ENCODE measurements at regions not wholly inside any gene's neighbourhood (a gene's known extent, or its start where the extent isn't known, plus 50 kb on each side); places are given as distances from the start of the nearest gene placed in this dataset.
"Not testable (repeated sequence)": the region's sequence is repeated elsewhere in the genome, so short reads cannot be mapped to it uniquely, and the experiment has no call there.

DNA sequence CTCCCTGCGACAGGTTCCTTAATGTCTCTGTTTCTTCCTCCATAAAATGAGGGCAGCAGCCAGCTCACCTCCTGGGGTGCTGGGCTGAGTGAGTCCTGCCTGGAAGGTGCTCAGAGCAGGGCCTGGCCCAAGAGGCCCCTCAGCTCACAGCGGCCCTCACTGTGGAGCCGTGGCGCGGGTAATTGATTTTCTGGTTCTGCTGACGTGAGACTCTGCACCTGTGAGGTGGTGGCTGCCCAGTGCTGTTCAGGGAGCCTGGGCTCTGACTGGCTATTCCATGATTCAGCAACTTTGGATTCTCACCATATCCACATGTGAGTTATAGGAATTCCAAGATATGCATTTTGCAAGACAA is 266.6 kb downstream of the ADGRD1 start:
- no peak for DNase-seq (ENCODE audit: low spot score in 2 of 2)
- H3K27ac Mint-ChIP-seq, result no peak overlapping the region
- H3K9me3 Mint-ChIP-seq, result no peaks in the 10 kb centered on the region
- H3K27me3 Mint-ChIP-seq, result peaks cover 14% of the 10 kb centered on the region
- ATAC-seq (ENCODE audit: low read depth), result no peak
- H3K4me3 Mint-ChIP-seq, result no peak overlapping the region
- peaks cover 11% of the 10 kb centered on the region for H3K4me1 Mint-ChIP-seq
- H3K36me3 Mint-ChIP-seq, result no peaks in the 10 kb centered on the region

DNA sequence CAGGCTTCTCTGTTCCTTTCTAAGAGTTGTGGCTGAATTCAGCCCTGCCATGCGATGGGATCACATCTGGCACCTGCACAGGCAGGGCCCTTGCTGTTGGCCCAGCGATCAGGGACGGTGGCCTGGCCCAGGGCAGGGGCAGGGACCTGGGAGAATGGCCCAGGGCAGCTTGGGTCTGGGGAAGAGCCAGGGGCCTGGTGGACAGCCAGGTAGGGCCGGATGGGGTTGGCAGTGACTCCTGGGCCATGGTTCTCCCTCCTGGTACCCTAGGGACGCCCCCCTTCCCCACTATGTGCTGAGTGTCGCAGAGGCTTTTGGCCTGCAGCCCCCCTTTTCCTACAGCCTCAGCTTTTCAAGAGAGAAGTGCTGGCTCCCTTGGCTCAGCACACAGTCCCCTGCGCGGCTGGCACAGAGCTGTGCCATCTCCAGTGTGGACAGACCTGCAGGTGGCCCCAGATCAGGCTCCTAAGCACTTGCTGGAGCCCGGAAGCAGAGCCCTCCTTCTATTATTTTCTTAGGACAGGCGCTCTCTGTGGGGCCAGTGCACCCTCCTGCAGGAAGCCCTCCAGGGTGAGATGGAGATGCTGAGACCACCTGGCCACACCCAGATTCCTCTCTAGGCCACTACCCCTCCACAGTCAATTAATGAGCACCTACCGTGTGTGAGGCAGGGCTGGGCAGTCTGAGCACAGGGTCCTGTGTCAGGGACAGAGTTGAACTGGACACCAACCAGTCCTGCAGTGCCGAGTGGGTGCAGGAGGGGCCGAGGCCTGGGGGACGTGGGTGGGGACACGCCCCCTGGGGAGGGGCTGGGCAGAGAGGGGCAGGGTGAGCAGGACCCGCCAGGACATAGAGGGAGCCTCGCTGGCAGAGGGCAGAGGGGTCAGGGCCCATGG is 267.6 kb downstream of the ADGRD1 start:
- ATAC-seq (ENCODE audit: low read depth) (no peak), DNase-seq (ENCODE audit: low spot score in 2 of 2) (no peak)
- H3K9me3 Mint-ChIP-seq, result no peaks in the 10 kb centered on the region
- no peak overlapping the region for H3K27ac Mint-ChIP-seq
- H3K4me1 Mint-ChIP-seq, result peaks cover 11% of the 10 kb centered on the region
- no peak overlapping the region for H3K4me3 Mint-ChIP-seq
- peaks cover 14% of the 10 kb centered on the region for H3K27me3 Mint-ChIP-seq
- H3K36me3 Mint-ChIP-seq, result no peaks in the 10 kb centered on the region

- H3K4me3 Mint-ChIP-seq, result no peak overlapping the region
Observed at GRCh38 chr12:131221957-131222328, 268.2 kb downstream of the ADGRD1 start.

GRCh38 chr12:131222329-131223139 is 268.8 kb downstream of the ADGRD1 start:
- Mint-ChIP-seq H3K36me3 (no peaks in the 10 kb centered on the region), H3K9me3 (no peaks in the 10 kb centered on the region), H3K4me3 (no peak overlapping the region), H3K27ac (no peak overlapping the region), H3K4me1 (peaks cover 11% of the 10 kb centered on the region), H3K27me3 (peaks cover 14% of the 10 kb centered on the region)
- DNase-seq (ENCODE audit: low spot score in 2 of 2) (no peak), ATAC-seq (ENCODE audit: low read depth) (no peak)

More at GRCh38 chr12:131221957-131222328, 268.2 kb downstream of the ADGRD1 start:
- H3K36me3 Mint-ChIP-seq, result no peaks in the 10 kb centered on the region
- peaks cover 14% of the 10 kb centered on the region for H3K27me3 Mint-ChIP-seq
- peaks cover 11% of the 10 kb centered on the region for H3K4me1 Mint-ChIP-seq
- DNase-seq (ENCODE audit: low spot score in 2 of 2) (no peak), ATAC-seq (ENCODE audit: low read depth) (no peak)
- no peak overlapping the region for H3K27ac Mint-ChIP-seq
- no peaks in the 10 kb centered on the region for H3K9me3 Mint-ChIP-seq

- peaks cover 13% of the 10 kb centered on the region for H3K27me3 Mint-ChIP-seq
- no peaks in the 10 kb centered on the region for H3K36me3 Mint-ChIP-seq
- no peaks in the 10 kb centered on the region for H3K9me3 Mint-ChIP-seq
- ATAC-seq (ENCODE audit: low read depth), result no peak
- peaks cover 10% of the 10 kb centered on the region for H3K4me1 Mint-ChIP-seq
- no peak overlapping the region for H3K27ac Mint-ChIP-seq
- no peak overlapping the region for H3K4me3 Mint-ChIP-seq
- no peak for DNase-seq (ENCODE audit: low spot score in 2 of 2)
Observed at GRCh38 chr12:131223171-131223761, 269.6 kb downstream of the ADGRD1 start.

DNA sequence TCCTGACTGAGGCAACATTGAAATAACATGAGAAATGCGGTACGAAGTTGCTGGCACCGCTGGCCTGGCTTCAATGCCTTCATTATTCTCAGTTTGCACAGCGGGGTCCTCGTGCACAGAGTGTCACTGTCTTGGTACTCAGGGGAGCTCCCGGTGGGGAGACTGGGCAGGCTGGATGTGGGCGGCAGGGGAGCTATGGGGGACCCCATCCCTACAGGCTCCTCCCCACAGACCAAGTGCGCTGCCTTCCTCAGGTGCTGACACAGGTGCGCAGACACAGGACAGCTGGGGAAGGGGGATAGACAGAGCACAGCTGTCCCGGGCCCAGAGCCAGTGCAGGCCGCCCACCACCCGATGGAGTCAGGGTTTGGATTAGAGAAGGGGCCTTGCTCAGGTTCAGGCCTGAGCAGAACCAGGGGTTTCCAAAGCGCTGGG is 270.1 kb downstream of the ADGRD1 start:
- DNase-seq (ENCODE audit: low spot score in 2 of 2), result no peak
- H3K27me3 Mint-ChIP-seq, result peaks cover 13% of the 10 kb centered on the region
- H3K9me3 Mint-ChIP-seq, result no peaks in the 10 kb centered on the region
- no peak overlapping the region for H3K4me3 Mint-ChIP-seq
- H3K36me3 Mint-ChIP-seq, result no peaks in the 10 kb centered on the region
- ATAC-seq (ENCODE audit: low read depth), result no peak
- H3K27ac Mint-ChIP-seq, result no peak overlapping the region
- H3K4me1 Mint-ChIP-seq, result peaks cover 9% of the 10 kb centered on the region

DNA sequence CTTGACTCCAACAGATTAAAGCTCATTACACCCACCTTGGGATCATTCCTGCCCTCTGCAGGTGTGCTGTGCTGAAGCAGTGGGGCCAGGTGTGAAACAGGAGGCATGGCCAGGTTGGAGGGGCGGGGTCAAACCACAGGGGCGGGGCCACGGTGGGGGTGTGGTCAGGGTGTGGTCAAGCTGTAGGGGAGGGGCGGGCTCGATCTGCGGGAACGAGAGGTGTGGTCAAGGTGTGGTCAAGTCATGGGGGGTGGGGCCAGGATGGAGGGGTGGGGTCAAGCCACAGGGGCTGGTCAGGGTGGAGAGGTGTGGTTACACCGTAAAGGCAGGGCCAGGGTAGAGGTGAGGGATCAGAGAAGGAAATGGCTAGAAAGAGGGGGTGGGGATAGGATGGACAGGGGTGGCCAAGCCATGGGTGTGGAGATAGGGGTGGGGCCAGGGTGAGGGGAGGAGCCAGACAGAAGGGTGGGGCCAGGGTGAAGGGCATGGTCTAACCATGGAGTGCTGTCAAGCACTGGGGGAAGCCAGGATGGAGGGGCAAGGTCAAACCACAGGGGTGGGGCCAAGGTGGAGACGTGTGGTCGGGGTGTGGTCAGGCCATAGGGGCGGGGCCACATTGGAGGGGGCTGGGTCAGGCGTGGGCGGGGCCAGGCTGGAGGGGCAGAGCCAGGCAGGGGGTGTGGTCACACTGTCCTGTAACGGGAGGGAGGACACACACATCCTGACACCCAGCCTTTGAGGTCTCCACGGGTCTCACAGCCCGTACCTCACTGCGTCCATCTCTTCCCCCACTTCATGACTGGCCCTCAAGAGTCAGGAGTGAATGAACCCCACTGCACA is 270.7 kb downstream of the ADGRD1 start:
- H3K27ac Mint-ChIP-seq; H3K4me1 Mint-ChIP-seq; H3K9me3 Mint-ChIP-seq; H3K36me3 Mint-ChIP-seq; ATAC-seq (ENCODE audit: low read depth); H3K4me3 Mint-ChIP-seq; DNase-seq (ENCODE audit: low spot score in 2 of 2): not testable (repeated sequence)
- H3K27me3 Mint-ChIP-seq, result peaks cover 13% of the 10 kb centered on the region

DNA sequence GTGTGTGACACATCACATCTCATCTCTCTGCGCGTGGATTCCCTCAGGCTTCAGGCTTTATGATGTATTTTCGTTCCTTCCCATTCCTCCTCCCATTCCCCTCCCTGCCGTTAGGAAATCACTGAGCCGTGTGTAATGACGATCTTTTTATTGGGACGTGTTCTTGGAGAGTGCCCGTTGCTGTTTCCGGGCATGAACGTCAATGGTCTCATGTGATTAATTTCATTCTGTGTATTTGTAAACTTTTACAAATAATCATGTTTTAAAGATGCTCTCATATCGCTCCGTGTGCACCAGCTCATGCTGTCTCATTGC is 271.3 kb downstream of the ADGRD1 start:
- ATAC-seq (ENCODE audit: low read depth); H3K36me3 Mint-ChIP-seq; H3K27ac Mint-ChIP-seq; DNase-seq (ENCODE audit: low spot score in 2 of 2); H3K4me3 Mint-ChIP-seq; H3K4me1 Mint-ChIP-seq; H3K9me3 Mint-ChIP-seq: not testable (repeated sequence)
- peaks cover 14% of the 10 kb centered on the region for H3K27me3 Mint-ChIP-seq

DNA sequence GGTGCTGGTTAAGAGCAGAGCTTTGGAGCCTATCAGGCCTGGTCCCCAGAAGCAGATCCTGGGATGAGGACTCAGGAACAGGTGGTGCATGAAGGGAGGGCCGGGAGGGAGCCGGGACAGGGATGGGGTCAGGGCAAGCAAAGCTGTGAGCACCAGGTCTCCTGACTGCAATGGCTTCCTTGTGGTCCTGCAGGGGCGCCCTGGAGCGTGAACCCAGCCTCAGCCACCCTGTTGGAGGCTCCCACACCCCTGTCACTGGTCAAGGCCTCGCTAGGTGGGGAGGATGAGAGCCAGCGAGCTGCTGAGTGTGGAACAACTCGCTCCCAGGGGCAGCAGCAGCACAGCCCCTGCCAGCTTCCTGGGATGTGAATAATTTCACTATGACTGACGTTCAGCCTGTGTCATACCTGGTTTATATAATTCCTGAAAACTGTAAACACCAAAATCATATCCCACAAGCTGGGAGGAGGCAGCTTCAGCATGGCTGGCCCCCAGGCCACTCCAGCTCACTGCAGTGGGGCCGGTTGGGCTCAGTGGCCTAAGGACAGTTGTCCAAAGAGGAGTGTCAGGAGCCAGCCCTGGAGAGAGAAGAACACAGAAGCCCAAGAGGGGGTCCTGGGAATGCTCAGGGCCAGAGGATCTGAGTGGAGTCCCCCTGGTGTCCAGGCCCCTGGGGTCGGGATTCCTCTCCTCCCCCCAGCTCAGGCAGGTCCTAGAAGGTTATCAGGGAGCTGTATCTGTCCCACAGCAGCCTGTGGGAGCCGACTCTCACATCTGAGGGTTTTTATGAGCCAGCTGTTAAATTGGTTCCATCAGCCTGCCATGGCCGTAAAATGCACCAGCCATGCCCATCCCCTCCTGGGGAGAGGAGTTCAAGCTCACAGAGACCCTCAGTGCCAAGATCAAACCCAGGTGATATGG is 272.9 kb downstream of the ADGRD1 start:
- Mint-ChIP-seq H3K36me3 (no peaks in the 10 kb centered on the region), H3K27me3 (peaks cover 14% of the 10 kb centered on the region), H3K9me3 (no peaks in the 10 kb centered on the region), H3K4me1 (peaks cover 9% of the 10 kb centered on the region), H3K27ac (no peak overlapping the region), H3K4me3 (no peak overlapping the region)
- ATAC-seq (ENCODE audit: low read depth) (no peak), DNase-seq (ENCODE audit: low spot score in 2 of 2) (no peak)

- ATAC-seq (ENCODE audit: low read depth); H3K9me3 Mint-ChIP-seq; DNase-seq (ENCODE audit: low spot score in 2 of 2); H3K4me1 Mint-ChIP-seq; H3K27ac Mint-ChIP-seq; H3K36me3 Mint-ChIP-seq; H3K4me3 Mint-ChIP-seq: not testable (repeated sequence)
- H3K27me3 Mint-ChIP-seq, result peaks cover 11% of the 10 kb centered on the region
Observed at GRCh38 chr12:131227641-131228040, 273.9 kb downstream of the ADGRD1 start.

- ATAC-seq (ENCODE audit: low read depth); H3K27me3 Mint-ChIP-seq; H3K9me3 Mint-ChIP-seq; H3K27ac Mint-ChIP-seq; H3K4me1 Mint-ChIP-seq; H3K36me3 Mint-ChIP-seq; H3K4me3 Mint-ChIP-seq; DNase-seq (ENCODE audit: low spot score in 2 of 2): not testable (repeated sequence)
Observed at GRCh38 chr12:131229079-131229425, 275.3 kb downstream of the ADGRD1 start.

DNA sequence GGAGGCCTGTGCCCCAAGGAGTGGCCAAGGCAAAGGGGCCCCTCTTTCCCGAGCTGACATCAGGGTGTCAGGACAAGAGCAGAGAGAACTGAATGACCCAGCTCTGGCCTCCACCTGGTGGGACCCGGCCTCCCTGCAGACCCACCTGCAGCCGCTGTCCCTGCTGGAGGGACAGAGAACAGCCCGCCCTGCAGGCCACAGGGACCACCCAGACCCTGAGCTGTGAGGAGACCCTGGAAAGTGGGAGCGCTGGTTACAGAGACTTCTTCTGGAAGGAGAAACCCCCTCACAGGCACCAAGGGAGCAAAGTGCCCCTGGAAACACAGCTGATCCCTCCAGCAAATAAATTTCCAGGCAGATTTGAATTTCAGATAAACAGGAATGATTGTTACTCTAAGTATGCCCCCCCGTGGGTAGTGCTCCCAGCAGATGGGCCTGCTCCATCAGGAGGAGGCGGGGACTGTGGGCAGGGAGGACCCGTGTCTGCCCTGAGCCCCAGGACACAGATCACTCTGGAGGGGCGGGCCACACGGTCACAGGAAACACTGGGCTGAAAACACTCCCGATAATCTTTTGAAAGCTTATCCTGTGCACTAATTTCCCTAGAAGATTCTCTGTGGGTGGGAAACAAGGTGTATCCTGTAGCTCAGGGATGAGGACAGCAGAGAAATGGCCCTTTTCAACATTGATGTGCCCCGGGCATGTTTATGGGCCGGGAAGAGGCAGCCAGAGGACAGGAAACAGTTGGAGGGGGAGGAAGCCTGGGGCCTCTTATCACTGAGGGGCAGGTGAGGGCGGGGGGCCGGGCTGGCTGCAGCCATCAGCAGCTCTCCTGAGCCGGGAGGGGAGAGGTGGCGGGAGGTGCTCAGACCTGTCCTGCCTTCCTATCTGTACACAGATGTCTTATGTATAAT is 276.0 kb downstream of the ADGRD1 start:
- Mint-ChIP-seq H3K4me1 (peaks cover 3% of the 10 kb centered on the region), H3K4me3 (no peak overlapping the region), H3K27ac (no peak overlapping the region), H3K9me3 (no peaks in the 10 kb centered on the region), H3K27me3 (peaks cover 5% of the 10 kb centered on the region), H3K36me3 (no peaks in the 10 kb centered on the region)
- DNase-seq (ENCODE audit: low spot score in 2 of 2), result no peak
- no peak for ATAC-seq (ENCODE audit: low read depth)
